Central memory CD8-positive, alpha-beta T cell (primary cell): ENCODE measurements at regions not wholly inside any gene's neighbourhood (a gene's known extent, or its start where the extent isn't known, plus 50 kb on each side); places are given as distances from the start of the nearest gene placed in this dataset.
"Not testable (repeated sequence)": the region's sequence is repeated elsewhere in the genome, so short reads cannot be mapped to it uniquely, and the experiment has no call there.

Experiments used
- ATAC-seq: fragments of 150-1000 bp; cut with Tn5 transposase; replicated peaks from 2 replicates; pipeline ENCODE4 v1.10.0; 2022; ENCODE audit warnings: mild to moderate bottlenecking, moderate FRiP score, moderate number of reproducible peaks; ENCODE audit not compliant: poor library complexity, severe bottlenecking; ENCODE audit errors: extremely low read depth
- DNase-seq, 2 donors: peaks; one replicate each; pipeline ENCODE4 v3.0.0; 2021; ENCODE audit warnings: low spot score in 2 of 2
- H3K27ac Mint-ChIP-seq: one replicate; pipeline ENCODE4 v1.8.0; 2022; ENCODE audit warnings: low read depth, mild to moderate bottlenecking, moderate library complexity, mixed read lengths
- H3K27me3 Mint-ChIP-seq: one replicate; pipeline ENCODE4 v1.8.0; 2022; ENCODE audit warnings: mixed read lengths
- H3K36me3 Mint-ChIP-seq: one replicate; pipeline ENCODE4 v1.8.0; 2022; ENCODE audit warnings: mild to moderate bottlenecking, moderate library complexity, mixed read lengths; ENCODE audit not compliant: insufficient read depth
- H3K4me1 Mint-ChIP-seq: one replicate; pipeline ENCODE4 v1.8.0; 2022; ENCODE audit warnings: mixed read lengths
- H3K4me3 Mint-ChIP-seq: one replicate; pipeline ENCODE4 v1.8.0; 2022; ENCODE audit warnings: mild to moderate bottlenecking, moderate library complexity, mixed read lengths
- H3K9me3 Mint-ChIP-seq: one replicate; pipeline ENCODE4 v1.8.0; 2022; ENCODE audit warnings: mixed read lengths

GRCh38 chr20:22529150-22530019, 55.0 kb downstream of the FOXA2 start:
- no peaks in the 10 kb centered on the region for H3K4me1 Mint-ChIP-seq
- no peak overlapping the region for H3K4me3 Mint-ChIP-seq
- H3K27ac Mint-ChIP-seq, result no peak overlapping the region
- H3K36me3 Mint-ChIP-seq, result no peaks in the 10 kb centered on the region
- DNase-seq (no peak), ATAC-seq (no peak)
- peaks cover 13% of the 10 kb centered on the region for H3K9me3 Mint-ChIP-seq
- no peaks in the 10 kb centered on the region for H3K27me3 Mint-ChIP-seq

- no peak overlapping the region for H3K4me3 Mint-ChIP-seq
- no peaks in the 10 kb centered on the region for H3K36me3 Mint-ChIP-seq
- DNase-seq (no peak), ATAC-seq (no peak)
- H3K4me1 Mint-ChIP-seq, result no peaks in the 10 kb centered on the region
- H3K9me3 Mint-ChIP-seq, result peaks cover 20% of the 10 kb centered on the region
- H3K27ac Mint-ChIP-seq, result no peak overlapping the region
- H3K27me3 Mint-ChIP-seq, result no peaks in the 10 kb centered on the region
Observed at GRCh38 chr20:22526512-22527012, 57.8 kb downstream of the FOXA2 start.

- ATAC-seq (no peak), DNase-seq (no peak)
- peaks cover 13% of the 10 kb centered on the region for H3K9me3 Mint-ChIP-seq
- H3K27me3 Mint-ChIP-seq, result no peaks in the 10 kb centered on the region
- H3K4me3 Mint-ChIP-seq, result no peak overlapping the region
- no peak overlapping the region for H3K27ac Mint-ChIP-seq
- H3K36me3 Mint-ChIP-seq, result no peaks in the 10 kb centered on the region
- no peaks in the 10 kb centered on the region for H3K4me1 Mint-ChIP-seq
Observed at GRCh38 chr20:22525821-22526220, 58.6 kb downstream of the FOXA2 start.

- no peak overlapping the region for H3K27ac Mint-ChIP-seq
- H3K36me3 Mint-ChIP-seq, result no peaks in the 10 kb centered on the region
- no peak for ATAC-seq
- H3K27me3 Mint-ChIP-seq, result no peaks in the 10 kb centered on the region
- H3K4me3 Mint-ChIP-seq, result no peak overlapping the region
- H3K4me1 Mint-ChIP-seq, result no peaks in the 10 kb centered on the region
- H3K9me3 Mint-ChIP-seq, result peaks cover 13% of the 10 kb centered on the region
- no peak for DNase-seq
Observed at GRCh38 chr20:22525069-22525820, 59.1 kb downstream of the FOXA2 start.

GRCh38 chr20:22524393-22525015, 59.9 kb downstream of the FOXA2 start:
- Mint-ChIP-seq H3K4me3 (no peak overlapping the region), H3K4me1 (no peaks in the 10 kb centered on the region), H3K27ac (no peak overlapping the region), H3K9me3 (peaks cover 13% of the 10 kb centered on the region), H3K27me3 (no peaks in the 10 kb centered on the region), H3K36me3 (no peaks in the 10 kb centered on the region)
- ATAC-seq, result no peak
- DNase-seq, result no peak

- H3K4me3 Mint-ChIP-seq, result no peak overlapping the region
- H3K4me1 Mint-ChIP-seq, result no peaks in the 10 kb centered on the region
- no peak overlapping the region for H3K27ac Mint-ChIP-seq
- no peak for ATAC-seq
- no peak for DNase-seq
- H3K9me3 Mint-ChIP-seq, result peaks cover 13% of the 10 kb centered on the region
- no peaks in the 10 kb centered on the region for H3K27me3 Mint-ChIP-seq
- no peaks in the 10 kb centered on the region for H3K36me3 Mint-ChIP-seq
Observed at GRCh38 chr20:22523499-22524392, 60.6 kb downstream of the FOXA2 start.

GRCh38 chr20:22523128-22523498, 61.3 kb downstream of the FOXA2 start:
- Mint-ChIP-seq H3K27ac (no peak overlapping the region), H3K4me3 (no peak overlapping the region), H3K36me3 (no peaks in the 10 kb centered on the region), H3K4me1 (no peaks in the 10 kb centered on the region), H3K9me3 (peaks cover 19% of the 10 kb centered on the region), H3K27me3 (no peaks in the 10 kb centered on the region)
- DNase-seq, result no peak
- ATAC-seq, result no peak

GRCh38 chr20:22522701-22523100, 61.7 kb downstream of the FOXA2 start:
- DNase-seq, result no peak
- Mint-ChIP-seq H3K4me1 (no peaks in the 10 kb centered on the region), H3K9me3 (peaks cover 19% of the 10 kb centered on the region), H3K36me3 (no peaks in the 10 kb centered on the region), H3K27ac (no peak overlapping the region), H3K4me3 (no peak overlapping the region), H3K27me3 (no peaks in the 10 kb centered on the region)
- ATAC-seq, result no peak

- ATAC-seq, H3K4me1 Mint-ChIP-seq, H3K27me3 Mint-ChIP-seq, H3K4me3 Mint-ChIP-seq, H3K36me3 Mint-ChIP-seq, H3K27ac Mint-ChIP-seq, DNase-seq: not testable (repeated sequence)
- peaks cover 19% of the 10 kb centered on the region for H3K9me3 Mint-ChIP-seq
Observed at GRCh38 chr20:22521940-22522339, 62.4 kb downstream of the FOXA2 start.

- ATAC-seq (no peak), DNase-seq (no peak)
- no peaks in the 10 kb centered on the region for H3K36me3 Mint-ChIP-seq
- peaks cover 13% of the 10 kb centered on the region for H3K9me3 Mint-ChIP-seq
- no peak overlapping the region for H3K27ac Mint-ChIP-seq
- no peaks in the 10 kb centered on the region for H3K27me3 Mint-ChIP-seq
- H3K4me3 Mint-ChIP-seq, result no peak overlapping the region
- no peaks in the 10 kb centered on the region for H3K4me1 Mint-ChIP-seq
Observed at GRCh38 chr20:22520381-22520780, 64.0 kb downstream of the FOXA2 start.

- Mint-ChIP-seq H3K4me1 (no peaks in the 10 kb centered on the region), H3K9me3 (peaks cover 6% of the 10 kb centered on the region), H3K27ac (no peak overlapping the region), H3K27me3 (no peaks in the 10 kb centered on the region), H3K4me3 (no peak overlapping the region), H3K36me3 (no peaks in the 10 kb centered on the region)
- ATAC-seq, result no peak
- no peak for DNase-seq
Observed at GRCh38 chr20:22515264-22515663, 69.1 kb downstream of the FOXA2 start.

- Mint-ChIP-seq H3K36me3 (no peaks in the 10 kb centered on the region), H3K4me1 (no peaks in the 10 kb centered on the region), H3K4me3 (no peak overlapping the region), H3K27me3 (no peaks in the 10 kb centered on the region), H3K9me3 (peaks cover 13% of the 10 kb centered on the region), H3K27ac (no peak overlapping the region)
- ATAC-seq (no peak), DNase-seq (no peak)
Observed at GRCh38 chr20:22513574-22513973, 70.8 kb downstream of the FOXA2 start.
